Endothelial cell of umbilical vein (primary cell): ENCODE measurements at regions not wholly inside any gene's neighbourhood (a gene's known extent, or its start where the extent isn't known, plus 50 kb on each side); places are given as distances from the start of the nearest gene placed in this dataset.

ENCODE experiments used
- BruUV-seq: library from RNA; stranded (reverse); fragments of 400-500 nt; replicated peaks from 2 replicates; lab custom pipeline; 2021; lab: Mats Ljungman, UMichigan
- CTCF ChIA-PET: fragments of 300-600, 350-600 bp; sonication (Branson Sonifier 250); formaldehyde crosslinking; loops from one replicate; lab custom pipeline; 2021; ENCODE audit warnings: antibody characterized with exemption, inconsistent platforms; lab: Charles Lee
- POLR2A ChIA-PET: fragments of 300-600, 350-600 bp; sonication (Branson Sonifier 250); formaldehyde crosslinking; loops from one replicate; lab custom pipeline; 2021; ENCODE audit warnings: antibody characterized with exemption, inconsistent platforms; lab: Charles Lee
- DNase-seq: peaks from one replicate; pipeline ENCODE4 v3.0.0-alpha.2; 2011; ENCODE audit warnings: low read depth, low spot score
- FAIRE-seq: peaks from 2 replicates; lab custom pipeline; 2011; peaks lifted over from hg19 to GRCh38; lab: Jason Lieb, UNC
- H2AFZ ChIP-seq: 2 replicates; pipeline ENCODE4 v1.6.0; 2012; ENCODE audit warnings: low read depth, low read length, control low read depth, inconsistent platforms
- H3K27ac ChIP-seq: 2 replicates; pipeline ENCODE4 v1.5.1; 2011; ENCODE audit warnings: low read depth, mild to moderate bottlenecking, control low read depth, low read length, moderate library complexity; ENCODE audit not compliant: insufficient read depth
- H3K27me3 ChIP-seq, 2 experiments: 2 replicates each; pipeline versions ENCODE4 v1.6.0 to v1.6.1; 2011; ENCODE audit warnings: low read length in 2 of 2, mixed read lengths in 1 of 2; ENCODE audit not compliant: control insufficient read depth in 2 of 2, insufficient read depth in 2 of 2
- H3K36me3 ChIP-seq, 2 experiments: 2 replicates in 1 of 2; 3 replicates in 1 of 2; pipeline ENCODE4 v1.5.1; 2011; ENCODE audit warnings: low read length in 2 of 2, mild to moderate bottlenecking in 1 of 2, moderate library complexity in 1 of 2; ENCODE audit not compliant: control insufficient read depth in 2 of 2, insufficient read depth in 2 of 2; ENCODE audit errors: extremely low read depth in 1 of 2
- H3K4me1 ChIP-seq: 3 replicates; pipeline ENCODE4 v1.5.1; 2011; ENCODE audit warnings: mild to moderate bottlenecking, low read length; ENCODE audit not compliant: control insufficient read depth, insufficient read depth; ENCODE audit errors: extremely low read depth
- H3K4me2 ChIP-seq: 2 replicates; pipeline ENCODE4 v1.6.1; 2011; ENCODE audit warnings: low read length, control low read depth, mixed read lengths; ENCODE audit not compliant: insufficient read depth
- H3K4me3 ChIP-seq, 3 experiments: fragments of 200-600 bp in 1 of 3; sonication (generic), shearing (Covaris generic) in 1 of 3; replicated peaks in 1 of 3; 2 replicates each; pipeline ENCODE4 v1.5.1; 2011 to 2016; ENCODE audit warnings: control low read depth in 3 of 3, low read length in 3 of 3, mild to moderate bottlenecking in 2 of 3, inconsistent platforms in 1 of 3, low read depth in 1 of 3, moderate library complexity in 1 of 3; ENCODE audit not compliant: insufficient read depth in 1 of 3
- H3K79me2 ChIP-seq: 2 replicates; pipeline ENCODE4 v1.6.0; 2012; ENCODE audit warnings: low read length, inconsistent platforms; ENCODE audit not compliant: control insufficient read depth, insufficient read depth
- H3K9ac ChIP-seq: replicated peaks from 2 replicates; pipeline ENCODE3; 2011; ENCODE audit warnings: low read length, control low read depth; ENCODE audit not compliant: insufficient read depth; ENCODE audit errors: extremely low read depth
- H3K9me1 ChIP-seq: replicated peaks from 3 replicates; pipeline ENCODE4 v1.6.0; 2011; ENCODE audit warnings: mild to moderate bottlenecking, low read length; ENCODE audit not compliant: control insufficient read depth, insufficient read depth; ENCODE audit errors: extremely low read depth
- H3K9me3 ChIP-seq: replicated peaks from 2 replicates; pipeline ENCODE4 v1.5.1; 2012; ENCODE audit warnings: low read length, inconsistent platforms; ENCODE audit not compliant: control insufficient read depth, insufficient read depth
- H4K20me1 ChIP-seq: replicated peaks from 2 replicates; pipeline ENCODE3; 2011; ENCODE audit warnings: mild to moderate bottlenecking, low read length; ENCODE audit not compliant: control insufficient read depth, insufficient read depth; ENCODE audit errors: extremely low read depth
- EZH2 ChIP-seq: IDR thresholded peaks from 2 replicates; pipeline ENCODE4 v1.6.1; 2012; ENCODE audit warnings: borderline replicate concordance, low read depth, mild to moderate bottlenecking, moderate library complexity, low read length, inconsistent platforms; ENCODE audit not compliant: severe bottlenecking
- FOS ChIP-seq: IDR thresholded peaks from 2 replicates; pipeline ENCODE4 v1.6.1; 2011; ENCODE audit warnings: mild to moderate bottlenecking, low read length, moderate library complexity, borderline replicate concordance; ENCODE audit not compliant: insufficient read depth
- GATA2 ChIP-seq: IDR thresholded peaks from 2 replicates; pipeline ENCODE4 v1.7.0; 2011; ENCODE audit warnings: low read depth, mild to moderate bottlenecking, moderate library complexity, mixed read lengths, low read length; ENCODE audit not compliant: insufficient read length, insufficient read depth
- JUN ChIP-seq: IDR thresholded peaks from 2 replicates; pipeline ENCODE4 v1.6.1; 2011; ENCODE audit warnings: borderline replicate concordance, low read depth; ENCODE audit not compliant: insufficient read length, insufficient read depth
- MYC ChIP-seq: IDR thresholded peaks from one replicate; pipeline ENCODE4 v1.6.1; 2011; ENCODE audit warnings: mild to moderate bottlenecking, low read depth, low read length
- POLR2A ChIP-seq: IDR thresholded peaks from 2 replicates; pipeline ENCODE4 v1.6.1; 2012; ENCODE audit warnings: low read depth, mild to moderate bottlenecking, control low read depth, low read length
- POLR2AphosphoS5 ChIP-seq: IDR thresholded peaks from 2 replicates; pipeline ENCODE4 v1.6.1; 2012; ENCODE audit warnings: low read depth, mild to moderate bottlenecking, control low read depth, low read length, moderate library complexity; ENCODE audit not compliant: insufficient read depth
- dilution Hi-C: fragments of 300-500 bp; cut with MboI; formaldehyde crosslinking; loops from one replicate; pipeline ENCODE4 v1.15.0; 2019; ENCODE audit warnings: low sequenced_read_pairs; ENCODE audit not compliant: extremely low pct_ligation_motif_present
- intact Hi-C: fragments of 100-400 bp; cut with micrococcal nuclease; formaldehyde crosslinking; loops from one replicate; pipeline ENCODE4 v1.10.0; 2022
- TF ChIP-seq, protein P1 (sequence below): IDR thresholded peaks from 2 replicates; pipeline ENCODE4 v1.6.1; 2011; ENCODE audit not compliant: insufficient read depth, insufficient read length
- TF ChIP-seq, protein P2 (sequence below), 2 donors: IDR thresholded peaks; 1 replicate in 1 of 2; 2 replicates in 1 of 2; pipeline ENCODE4 v1.5.1; 2011; ENCODE audit warnings: low read length in 2 of 2, mild to moderate bottlenecking in 2 of 2, moderate library complexity in 2 of 2, control low read depth in 1 of 2, inconsistent platforms in 1 of 2, low read depth in 1 of 2; ENCODE audit not compliant: insufficient read depth in 1 of 2; ENCODE audit errors: extremely low read depth in 1 of 2

DNA sequence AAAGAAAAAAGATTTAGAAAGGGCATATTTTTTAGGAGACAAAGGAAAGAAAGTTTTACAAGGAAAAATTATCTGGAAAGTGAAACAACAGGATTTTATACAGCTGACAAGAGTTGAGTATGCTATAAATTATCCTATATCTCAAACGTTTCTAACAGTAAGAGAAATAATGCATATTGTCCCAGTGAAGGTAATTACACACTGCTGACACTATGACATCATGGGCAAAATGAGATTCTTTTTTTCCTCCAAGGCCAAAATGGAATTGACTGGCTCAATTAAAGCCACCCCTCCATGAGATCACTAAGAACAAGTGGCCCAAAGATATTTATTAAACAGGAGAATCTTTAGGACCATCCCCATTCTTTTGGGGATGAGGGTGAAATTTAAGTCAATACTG, 72.0 kb upstream of the CDIN1 start:
- no peaks in the 10 kb centered on the region for H3K4me1 ChIP-seq
- H3K4me3 ChIP-seq, result no peak overlapping the region
- ChIA-PET CTCF (no interaction called here), POLR2A (no interaction called here)
- H3K36me3 ChIP-seq, result no peaks in the 10 kb centered on the region
- no peak for DNase-seq
- no peak overlapping the region for H3K4me2 ChIP-seq
- no peak for TF ChIP-seq JUN
- no peak for TF ChIP-seq EZH2
- TF ChIP-seq, protein P1, sequence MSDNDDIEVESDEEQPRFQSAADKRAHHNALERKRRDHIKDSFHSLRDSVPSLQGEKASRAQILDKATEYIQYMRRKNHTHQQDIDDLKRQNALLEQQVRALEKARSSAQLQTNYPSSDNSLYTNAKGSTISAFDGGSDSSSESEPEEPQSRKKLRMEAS, result no peak
- no peak for TF ChIP-seq GATA2
- TF ChIP-seq, protein P2, sequence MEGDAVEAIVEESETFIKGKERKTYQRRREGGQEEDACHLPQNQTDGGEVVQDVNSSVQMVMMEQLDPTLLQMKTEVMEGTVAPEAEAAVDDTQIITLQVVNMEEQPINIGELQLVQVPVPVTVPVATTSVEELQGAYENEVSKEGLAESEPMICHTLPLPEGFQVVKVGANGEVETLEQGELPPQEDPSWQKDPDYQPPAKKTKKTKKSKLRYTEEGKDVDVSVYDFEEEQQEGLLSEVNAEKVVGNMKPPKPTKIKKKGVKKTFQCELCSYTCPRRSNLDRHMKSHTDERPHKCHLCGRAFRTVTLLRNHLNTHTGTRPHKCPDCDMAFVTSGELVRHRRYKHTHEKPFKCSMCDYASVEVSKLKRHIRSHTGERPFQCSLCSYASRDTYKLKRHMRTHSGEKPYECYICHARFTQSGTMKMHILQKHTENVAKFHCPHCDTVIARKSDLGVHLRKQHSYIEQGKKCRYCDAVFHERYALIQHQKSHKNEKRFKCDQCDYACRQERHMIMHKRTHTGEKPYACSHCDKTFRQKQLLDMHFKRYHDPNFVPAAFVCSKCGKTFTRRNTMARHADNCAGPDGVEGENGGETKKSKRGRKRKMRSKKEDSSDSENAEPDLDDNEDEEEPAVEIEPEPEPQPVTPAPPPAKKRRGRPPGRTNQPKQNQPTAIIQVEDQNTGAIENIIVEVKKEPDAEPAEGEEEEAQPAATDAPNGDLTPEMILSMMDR (IDR thresholded peaks at IDR 0.05; ENCODE audit: extremely low read depth in 1 of 2, insufficient read depth in 1 of 2, low read depth in 1 of 2, low read length in 2 of 2), result no peak
- TF ChIP-seq MYC, result no peak
- no peak for TF ChIP-seq POLR2A
- no peak for TF ChIP-seq POLR2AphosphoS5
- no peak for TF ChIP-seq FOS
- H3K9me3 ChIP-seq, result no peaks in the 10 kb centered on the region
- no peaks in the 10 kb centered on the region for H3K79me2 ChIP-seq
- H3K27ac ChIP-seq, result no peak overlapping the region
- H3K27me3 ChIP-seq, result peaks cover 4 to 17% of the 10 kb centered on the region in 2 experiments
- FAIRE-seq, result no peak
- H3K9me1 ChIP-seq, result no peaks in the 10 kb centered on the region
- H2AFZ ChIP-seq, result no peak overlapping the region
- no peaks in the 10 kb centered on the region for H4K20me1 ChIP-seq
- intact Hi-C loops, result loop anchor here (10.0 kb wide), 1 partner anchor 597 kb away; the partner anchor contains the start of gene MEIS2
- dilution Hi-C loops, result no loop called here
- H3K9ac ChIP-seq, result no peak overlapping the region
- BruUV-seq, result no TSS peak
